Gastrocnemius medialis (tissue), 4 donors: ENCODE measurements at regions not wholly inside any gene's neighbourhood (a gene's known extent, or its start where the extent isn't known, plus 50 kb on each side); places are given as distances from the start of the nearest gene placed in this dataset.

ENCODE experiments used
- POLR2A ChIP-seq, 2 donors: fragments of 450-650 bp; IDR thresholded peaks; one replicate each; pipeline ENCODE4 v1.6.1; 2017; ENCODE audit warnings: antibody characterized with exemption in 2 of 2, mild to moderate bottlenecking in 2 of 2, moderate library complexity in 2 of 2
- TF ChIP-seq, protein P1 (sequence below), 5 experiments: fragments of 450-650 bp in 3 of 5; fragments of 200-600 bp in 2 of 5; sonication (generic) in 2 of 5; IDR thresholded peaks in 4 of 5; conservative IDR thresholded peaks in 1 of 5; 1 replicate in 4 of 5; 2 replicates in 1 of 5; pipeline ENCODE4 v1.5.1; 2016 to 2019; ENCODE audit warnings: antibody characterized with exemption in 5 of 5, mild to moderate bottlenecking in 3 of 5, moderate library complexity in 3 of 5

DNA sequence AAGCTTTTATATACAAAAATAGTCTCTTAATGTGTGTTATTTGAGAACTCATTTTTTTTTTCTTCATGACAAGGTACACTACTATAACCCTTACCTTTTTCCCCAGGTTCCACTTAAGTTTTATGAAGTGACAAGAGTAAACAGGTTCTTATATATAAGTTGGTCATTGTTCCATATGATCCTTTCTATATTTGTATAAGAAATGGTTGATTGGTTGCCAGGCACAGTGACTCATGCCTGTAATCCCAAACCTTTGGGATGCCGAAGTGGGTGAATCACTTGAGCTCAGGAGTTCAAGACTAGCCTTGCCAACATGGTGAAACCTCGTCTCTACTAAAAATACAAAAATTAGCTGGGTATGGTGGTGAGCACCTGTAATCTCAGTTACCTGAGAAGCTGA, 108.3 kb downstream of the PCSK1 start:
- TF ChIP-seq, protein P1, sequence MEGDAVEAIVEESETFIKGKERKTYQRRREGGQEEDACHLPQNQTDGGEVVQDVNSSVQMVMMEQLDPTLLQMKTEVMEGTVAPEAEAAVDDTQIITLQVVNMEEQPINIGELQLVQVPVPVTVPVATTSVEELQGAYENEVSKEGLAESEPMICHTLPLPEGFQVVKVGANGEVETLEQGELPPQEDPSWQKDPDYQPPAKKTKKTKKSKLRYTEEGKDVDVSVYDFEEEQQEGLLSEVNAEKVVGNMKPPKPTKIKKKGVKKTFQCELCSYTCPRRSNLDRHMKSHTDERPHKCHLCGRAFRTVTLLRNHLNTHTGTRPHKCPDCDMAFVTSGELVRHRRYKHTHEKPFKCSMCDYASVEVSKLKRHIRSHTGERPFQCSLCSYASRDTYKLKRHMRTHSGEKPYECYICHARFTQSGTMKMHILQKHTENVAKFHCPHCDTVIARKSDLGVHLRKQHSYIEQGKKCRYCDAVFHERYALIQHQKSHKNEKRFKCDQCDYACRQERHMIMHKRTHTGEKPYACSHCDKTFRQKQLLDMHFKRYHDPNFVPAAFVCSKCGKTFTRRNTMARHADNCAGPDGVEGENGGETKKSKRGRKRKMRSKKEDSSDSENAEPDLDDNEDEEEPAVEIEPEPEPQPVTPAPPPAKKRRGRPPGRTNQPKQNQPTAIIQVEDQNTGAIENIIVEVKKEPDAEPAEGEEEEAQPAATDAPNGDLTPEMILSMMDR (IDR thresholded peaks at IDR 0.05 in 4 of 5, conservative IDR thresholded peaks at IDR 0.05 in 1 of 5), result no peak
- TF ChIP-seq POLR2A (IDR thresholded peaks at IDR 0.05), result no peak
